ENCODE measurements at regions not wholly inside any gene's neighbourhood (a gene's known extent, or its start where the extent isn't known, plus 50 kb on each side); places are given as distances from the start of the nearest gene placed in this dataset.
A peak's percentile ranks its signal among the peaks of the same experiment; 100 is the strongest.

DNA sequence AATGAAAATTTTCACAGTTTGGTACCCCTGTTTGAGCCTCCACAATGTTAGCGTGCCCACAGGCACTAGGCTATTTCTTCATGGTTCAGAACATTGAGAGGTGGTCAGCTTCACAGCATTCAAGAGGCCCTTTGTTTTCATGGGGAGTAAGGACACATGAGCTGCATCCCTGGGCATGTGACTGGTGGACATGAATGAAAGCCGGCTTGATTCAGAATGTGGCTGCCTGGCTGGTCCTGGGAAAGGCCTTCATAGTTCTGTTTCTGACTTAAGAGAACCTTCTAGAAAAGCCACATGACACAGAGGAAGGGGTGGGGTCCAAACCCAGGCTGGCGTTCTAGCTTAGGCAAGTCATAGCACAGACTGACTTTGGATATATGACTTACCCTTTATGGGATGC lies 420.6 kb downstream of the CMPK2 start:
- H3K36me3 Mint-ChIP-seq (ENCODE audit: unreplicated experiment) = no peaks in the 10 kb centered on the region
- peaks cover 61% of the 10 kb centered on the region for H3K4me1 Mint-ChIP-seq (ENCODE audit: low read depth, unreplicated experiment)
- DNase-seq = no peak
- no peak overlapping the region for H3K4me3 Mint-ChIP-seq (ENCODE audit: unreplicated experiment)
- TF ChIP-seq, protein P1, sequence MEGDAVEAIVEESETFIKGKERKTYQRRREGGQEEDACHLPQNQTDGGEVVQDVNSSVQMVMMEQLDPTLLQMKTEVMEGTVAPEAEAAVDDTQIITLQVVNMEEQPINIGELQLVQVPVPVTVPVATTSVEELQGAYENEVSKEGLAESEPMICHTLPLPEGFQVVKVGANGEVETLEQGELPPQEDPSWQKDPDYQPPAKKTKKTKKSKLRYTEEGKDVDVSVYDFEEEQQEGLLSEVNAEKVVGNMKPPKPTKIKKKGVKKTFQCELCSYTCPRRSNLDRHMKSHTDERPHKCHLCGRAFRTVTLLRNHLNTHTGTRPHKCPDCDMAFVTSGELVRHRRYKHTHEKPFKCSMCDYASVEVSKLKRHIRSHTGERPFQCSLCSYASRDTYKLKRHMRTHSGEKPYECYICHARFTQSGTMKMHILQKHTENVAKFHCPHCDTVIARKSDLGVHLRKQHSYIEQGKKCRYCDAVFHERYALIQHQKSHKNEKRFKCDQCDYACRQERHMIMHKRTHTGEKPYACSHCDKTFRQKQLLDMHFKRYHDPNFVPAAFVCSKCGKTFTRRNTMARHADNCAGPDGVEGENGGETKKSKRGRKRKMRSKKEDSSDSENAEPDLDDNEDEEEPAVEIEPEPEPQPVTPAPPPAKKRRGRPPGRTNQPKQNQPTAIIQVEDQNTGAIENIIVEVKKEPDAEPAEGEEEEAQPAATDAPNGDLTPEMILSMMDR (IDR thresholded peaks at IDR 0.05; ENCODE audit: partially characterized antibody, unreplicated experiment) = no peak
- H3K27me3 Mint-ChIP-seq (ENCODE audit: unreplicated experiment) = peaks cover 9% of the 10 kb centered on the region
- H3K9me3 Mint-ChIP-seq (ENCODE audit: unreplicated experiment) = peaks cover 11% of the 10 kb centered on the region
- peak overlapping the region; percentile 99 for H3K27ac Mint-ChIP-seq (ENCODE audit: unreplicated experiment)

DNA sequence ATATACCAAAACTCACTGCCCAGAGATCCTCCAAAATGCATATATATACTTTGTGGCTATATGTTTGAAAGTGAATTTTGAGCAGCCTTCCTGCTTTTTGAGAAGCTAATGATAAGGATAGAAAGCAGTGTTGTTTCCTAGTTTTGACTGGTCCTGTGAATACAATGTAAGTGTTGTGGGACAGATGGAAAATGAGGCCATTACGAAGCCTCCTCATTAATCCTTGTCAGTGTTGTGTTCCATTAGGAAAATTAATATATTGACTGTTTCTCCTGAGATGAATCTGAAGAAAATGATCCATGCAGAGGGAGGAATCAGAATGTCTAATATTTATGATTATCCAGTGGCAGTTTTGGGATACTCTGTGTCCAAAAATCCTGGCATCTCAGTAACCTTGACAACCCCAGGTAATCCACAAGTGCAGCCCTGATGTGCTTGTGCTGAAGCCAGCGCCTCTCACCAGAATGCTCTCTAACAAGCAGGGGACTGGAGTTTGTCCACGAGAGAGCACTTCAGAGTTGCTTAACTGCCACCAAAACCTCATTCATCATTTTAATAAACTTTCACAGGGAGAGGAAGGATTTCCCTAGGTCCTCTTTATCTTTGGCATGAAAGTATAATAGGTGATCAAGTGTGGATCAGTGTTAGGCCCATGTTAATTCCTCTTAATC lies 418.6 kb downstream of the CMPK2 start:
- Mint-ChIP-seq H3K4me3 (ENCODE audit: unreplicated experiment) (peak overlapping the region; percentile 17), H3K4me1 (ENCODE audit: low read depth, unreplicated experiment) (peaks cover 48% of the 10 kb centered on the region), H3K36me3 (ENCODE audit: unreplicated experiment) (peaks cover under 1% of the 10 kb centered on the region), H3K9me3 (ENCODE audit: unreplicated experiment) (peaks cover 11% of the 10 kb centered on the region), H3K27ac (ENCODE audit: unreplicated experiment) (peak overlapping the region; percentile 52), H3K27me3 (ENCODE audit: unreplicated experiment) (peaks cover 9% of the 10 kb centered on the region)
- TF ChIP-seq, protein P1 (IDR thresholded peaks at IDR 0.05; ENCODE audit: partially characterized antibody, unreplicated experiment) = no peak
- no peak for DNase-seq

DNA sequence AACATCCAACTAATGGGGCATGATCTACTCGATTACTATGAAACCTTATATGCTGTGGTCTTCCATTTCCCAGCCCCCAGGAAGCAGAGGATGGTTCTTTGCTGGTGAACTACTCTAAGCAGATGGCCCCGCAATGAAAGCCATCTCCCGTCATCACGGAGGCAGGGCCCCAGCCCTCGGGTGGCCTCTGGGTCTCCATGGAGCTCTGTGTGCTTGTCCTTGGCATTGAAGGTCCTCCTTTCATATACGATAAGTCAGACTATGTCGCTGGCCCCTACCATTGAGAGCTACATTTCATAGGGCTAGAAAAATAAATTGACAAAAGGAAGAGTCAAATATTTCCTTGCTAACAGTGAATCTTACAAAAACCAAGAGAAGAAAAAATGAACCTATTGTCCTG lies 416.8 kb downstream of the CMPK2 start:
- TF ChIP-seq, protein P1 (IDR thresholded peaks at IDR 0.05; ENCODE audit: partially characterized antibody, unreplicated experiment) = no peak
- H3K27me3 Mint-ChIP-seq (ENCODE audit: unreplicated experiment) = peaks cover 3% of the 10 kb centered on the region
- H3K4me3 Mint-ChIP-seq (ENCODE audit: unreplicated experiment) = no peak overlapping the region
- peaks cover 6% of the 10 kb centered on the region for H3K36me3 Mint-ChIP-seq (ENCODE audit: unreplicated experiment)
- no peaks in the 10 kb centered on the region for H3K9me3 Mint-ChIP-seq (ENCODE audit: unreplicated experiment)
- no peak for DNase-seq
- H3K27ac Mint-ChIP-seq (ENCODE audit: unreplicated experiment) = no peak overlapping the region
- peaks cover 31% of the 10 kb centered on the region for H3K4me1 Mint-ChIP-seq (ENCODE audit: low read depth, unreplicated experiment)

DNA sequence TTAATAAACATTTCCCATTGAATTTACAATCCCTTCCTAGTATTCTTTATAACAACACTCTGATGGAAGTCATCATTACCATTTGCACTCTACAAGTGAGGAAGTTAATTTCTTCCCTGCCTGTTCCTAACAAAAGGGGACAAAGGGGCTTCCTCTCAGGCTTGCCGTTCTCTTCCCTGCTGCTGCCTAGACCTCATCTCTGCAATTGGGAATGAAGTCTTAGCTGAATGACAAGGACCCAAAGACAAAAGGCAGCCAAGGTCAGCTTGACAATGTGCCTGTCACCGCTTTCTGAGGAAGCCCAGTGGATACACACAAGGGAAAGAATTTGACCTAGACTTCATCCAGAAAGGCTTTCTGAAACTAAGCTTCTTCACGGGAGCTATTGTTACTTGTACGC lies 416.4 kb downstream of the CMPK2 start:
- Mint-ChIP-seq H3K4me3 (ENCODE audit: unreplicated experiment) (no peak overlapping the region), H3K27ac (ENCODE audit: unreplicated experiment) (no peak overlapping the region), H3K9me3 (ENCODE audit: unreplicated experiment) (no peaks in the 10 kb centered on the region), H3K36me3 (ENCODE audit: unreplicated experiment) (peaks cover 6% of the 10 kb centered on the region), H3K4me1 (ENCODE audit: low read depth, unreplicated experiment) (peaks cover 26% of the 10 kb centered on the region), H3K27me3 (ENCODE audit: unreplicated experiment) (peaks cover 2% of the 10 kb centered on the region)
- no peak for DNase-seq
- TF ChIP-seq, protein P1 (IDR thresholded peaks at IDR 0.05; ENCODE audit: partially characterized antibody, unreplicated experiment) = no peak

DNA sequence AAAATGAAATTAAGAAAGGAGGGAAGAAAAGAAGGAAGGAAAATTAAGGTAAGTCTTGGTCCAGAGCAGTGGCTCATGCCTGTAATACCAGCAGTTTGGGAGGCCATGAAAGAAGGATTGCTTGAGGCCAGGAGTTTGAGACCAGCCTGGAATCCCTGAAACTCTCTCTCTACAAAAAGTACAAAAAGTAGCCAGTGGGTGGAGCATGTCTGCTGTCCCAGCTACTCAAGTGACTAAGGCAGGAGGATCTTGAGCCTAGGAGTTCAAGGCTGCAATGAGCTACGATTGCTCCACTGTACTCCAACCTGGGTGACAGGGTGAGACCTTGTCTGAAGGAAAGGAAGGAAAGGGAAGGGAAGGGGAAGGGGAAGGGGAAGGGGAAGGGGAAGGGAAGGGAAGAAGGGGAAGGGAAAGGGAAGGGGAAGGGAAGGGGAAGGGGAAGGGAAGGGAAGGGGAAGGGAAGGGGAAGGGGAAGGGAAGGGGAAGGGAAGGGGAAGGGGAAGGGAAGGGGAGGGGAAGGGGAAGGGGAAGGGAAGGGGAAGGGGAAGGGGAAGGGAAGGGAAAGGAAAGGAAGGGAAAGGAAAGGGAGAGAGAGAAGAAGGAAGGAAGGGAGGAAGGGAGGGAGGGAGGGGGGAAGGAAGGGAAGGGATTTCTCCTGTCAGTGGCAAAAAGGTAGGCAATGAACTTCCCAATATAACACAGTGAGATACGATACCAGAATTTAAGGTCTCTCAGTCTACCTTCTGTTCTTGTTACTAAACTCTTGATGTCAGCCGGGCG lies 412.8 kb downstream of the CMPK2 start:
- H3K4me3 Mint-ChIP-seq (ENCODE audit: unreplicated experiment) = no peak overlapping the region
- H3K4me1 Mint-ChIP-seq (ENCODE audit: low read depth, unreplicated experiment) = peaks cover 4% of the 10 kb centered on the region
- TF ChIP-seq, protein P1 (IDR thresholded peaks at IDR 0.05; ENCODE audit: partially characterized antibody, unreplicated experiment) = no peak
- no peak for DNase-seq
- no peak overlapping the region for H3K27ac Mint-ChIP-seq (ENCODE audit: unreplicated experiment)
- H3K27me3 Mint-ChIP-seq (ENCODE audit: unreplicated experiment) = peaks cover 5% of the 10 kb centered on the region
- peaks cover 30% of the 10 kb centered on the region for H3K36me3 Mint-ChIP-seq (ENCODE audit: unreplicated experiment)
- peaks cover 14% of the 10 kb centered on the region for H3K9me3 Mint-ChIP-seq (ENCODE audit: unreplicated experiment)

All from glutamatergic neuron (in vitro differentiated cells).